ENCODE measurements at regions not wholly inside any gene's neighbourhood (a gene's known extent, or its start where the extent isn't known, plus 50 kb on each side); places are given as distances from the start of the nearest gene placed in this dataset.

DNA sequence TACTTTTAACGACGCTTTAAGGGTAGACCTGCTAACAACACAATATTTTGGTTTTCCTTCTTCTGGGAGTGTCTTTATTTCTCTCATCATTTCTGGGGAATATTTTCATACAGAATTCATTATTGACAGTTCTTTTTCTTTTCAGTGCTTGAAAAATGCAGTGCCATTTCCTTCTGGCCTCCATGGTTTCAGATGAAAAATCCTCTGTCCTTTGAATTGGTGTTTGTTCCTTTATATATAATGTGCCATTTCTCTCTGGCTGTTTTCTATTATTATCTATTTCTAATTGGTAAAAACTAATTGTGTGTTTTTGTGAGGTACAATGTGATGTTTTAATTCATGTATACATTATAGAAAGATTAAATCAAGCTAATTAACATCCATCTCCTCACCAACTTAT, 194.3 kb upstream of the S1PR3 start:
- H3K79me2 ChIP-seq (ENCODE audit: low read length): no peaks in the 10 kb centered on the region
- no peak overlapping the region for H2AFZ ChIP-seq (ENCODE audit: low read length)
- no peaks in the 10 kb centered on the region for H3F3A ChIP-seq (ENCODE audit: insufficient read depth, low read length)
- H4K20me1 ChIP-seq (ENCODE audit: insufficient read depth, low read length): no peaks in the 10 kb centered on the region
- no peak overlapping the region for H3K27ac ChIP-seq (ENCODE audit: low read length)
- H3K4me2 ChIP-seq (ENCODE audit: low read depth, low read length): no peak overlapping the region
- H3K9me2 ChIP-seq (replicated peaks; ENCODE audit: insufficient read depth, low read length): no peaks in the 10 kb centered on the region
- H3K27me3 ChIP-seq (replicated peaks; ENCODE audit: insufficient read depth, low read length): no peaks in the 10 kb centered on the region
- no peak for DNase-seq
- no peak overlapping the region for H3K9ac ChIP-seq (ENCODE audit: low read length)
- H3K9me3 ChIP-seq (replicated peaks; ENCODE audit: insufficient read depth, low read length): no peaks in the 10 kb centered on the region
- no peak overlapping the region for H3K4me3 ChIP-seq (ENCODE audit: low read length)
- H3K36me3 ChIP-seq (replicated peaks; ENCODE audit: insufficient read depth, low read length): no peaks in the 10 kb centered on the region
- H3K4me1 ChIP-seq (ENCODE audit: low read length): no peaks in the 10 kb centered on the region
- TF ChIP-seq EZH2 (optimal IDR thresholded peaks at IDR 0.05; ENCODE audit: low read depth, low read length): no peak
- TF ChIP-seq, protein P1, sequence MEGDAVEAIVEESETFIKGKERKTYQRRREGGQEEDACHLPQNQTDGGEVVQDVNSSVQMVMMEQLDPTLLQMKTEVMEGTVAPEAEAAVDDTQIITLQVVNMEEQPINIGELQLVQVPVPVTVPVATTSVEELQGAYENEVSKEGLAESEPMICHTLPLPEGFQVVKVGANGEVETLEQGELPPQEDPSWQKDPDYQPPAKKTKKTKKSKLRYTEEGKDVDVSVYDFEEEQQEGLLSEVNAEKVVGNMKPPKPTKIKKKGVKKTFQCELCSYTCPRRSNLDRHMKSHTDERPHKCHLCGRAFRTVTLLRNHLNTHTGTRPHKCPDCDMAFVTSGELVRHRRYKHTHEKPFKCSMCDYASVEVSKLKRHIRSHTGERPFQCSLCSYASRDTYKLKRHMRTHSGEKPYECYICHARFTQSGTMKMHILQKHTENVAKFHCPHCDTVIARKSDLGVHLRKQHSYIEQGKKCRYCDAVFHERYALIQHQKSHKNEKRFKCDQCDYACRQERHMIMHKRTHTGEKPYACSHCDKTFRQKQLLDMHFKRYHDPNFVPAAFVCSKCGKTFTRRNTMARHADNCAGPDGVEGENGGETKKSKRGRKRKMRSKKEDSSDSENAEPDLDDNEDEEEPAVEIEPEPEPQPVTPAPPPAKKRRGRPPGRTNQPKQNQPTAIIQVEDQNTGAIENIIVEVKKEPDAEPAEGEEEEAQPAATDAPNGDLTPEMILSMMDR (IDR thresholded peaks at IDR 0.05; ENCODE audit: low read length): no peak
- no peak for TF ChIP-seq EZH2phosphoT487 (IDR thresholded peaks at IDR 0.05; ENCODE audit: low read length)

DNA sequence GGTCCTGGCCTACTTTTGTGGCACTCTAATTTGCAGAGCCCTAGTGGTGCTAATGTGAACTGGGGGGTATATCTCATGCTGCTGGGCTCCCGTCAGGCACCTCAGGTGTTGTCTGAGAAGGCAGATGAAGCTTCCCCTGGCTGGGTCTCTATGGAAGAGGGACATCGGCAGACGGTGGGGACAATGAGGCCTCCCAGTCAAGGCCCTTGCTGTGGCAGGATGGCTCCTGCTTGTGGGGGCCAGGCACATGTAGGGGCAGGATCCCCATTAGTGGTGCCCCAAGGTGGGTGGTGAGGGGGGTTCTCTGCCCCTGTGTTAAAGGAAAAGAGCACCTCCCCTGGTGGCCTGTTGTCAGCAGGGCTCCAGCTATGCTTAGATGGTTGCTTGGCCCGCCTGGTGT, 192.8 kb upstream of the S1PR3 start:
- H3K36me3 ChIP-seq (replicated peaks; ENCODE audit: insufficient read depth, low read length): no peaks in the 10 kb centered on the region
- no peak overlapping the region for H3K27ac ChIP-seq (ENCODE audit: low read length)
- no peaks in the 10 kb centered on the region for H3K9me3 ChIP-seq (replicated peaks; ENCODE audit: insufficient read depth, low read length)
- no peaks in the 10 kb centered on the region for H4K20me1 ChIP-seq (ENCODE audit: insufficient read depth, low read length)
- H3K4me3 ChIP-seq (ENCODE audit: low read length): no peak overlapping the region
- H2AFZ ChIP-seq (ENCODE audit: low read length): no peak overlapping the region
- H3K4me2 ChIP-seq (ENCODE audit: low read depth, low read length): no peak overlapping the region
- no peaks in the 10 kb centered on the region for H3K27me3 ChIP-seq (replicated peaks; ENCODE audit: insufficient read depth, low read length)
- no peaks in the 10 kb centered on the region for H3F3A ChIP-seq (ENCODE audit: insufficient read depth, low read length)
- no peaks in the 10 kb centered on the region for H3K79me2 ChIP-seq (ENCODE audit: low read length)
- no peak for DNase-seq
- H3K4me1 ChIP-seq (ENCODE audit: low read length): no peaks in the 10 kb centered on the region
- no peak overlapping the region for H3K9ac ChIP-seq (ENCODE audit: low read length)
- TF ChIP-seq EZH2phosphoT487 (IDR thresholded peaks at IDR 0.05; ENCODE audit: low read length) (no peak), EZH2 (optimal IDR thresholded peaks at IDR 0.05; ENCODE audit: low read depth, low read length) (no peak)
- TF ChIP-seq, protein P1 (IDR thresholded peaks at IDR 0.05; ENCODE audit: low read length): no peak
- H3K9me2 ChIP-seq (replicated peaks; ENCODE audit: insufficient read depth, low read length): no peaks in the 10 kb centered on the region

DNA sequence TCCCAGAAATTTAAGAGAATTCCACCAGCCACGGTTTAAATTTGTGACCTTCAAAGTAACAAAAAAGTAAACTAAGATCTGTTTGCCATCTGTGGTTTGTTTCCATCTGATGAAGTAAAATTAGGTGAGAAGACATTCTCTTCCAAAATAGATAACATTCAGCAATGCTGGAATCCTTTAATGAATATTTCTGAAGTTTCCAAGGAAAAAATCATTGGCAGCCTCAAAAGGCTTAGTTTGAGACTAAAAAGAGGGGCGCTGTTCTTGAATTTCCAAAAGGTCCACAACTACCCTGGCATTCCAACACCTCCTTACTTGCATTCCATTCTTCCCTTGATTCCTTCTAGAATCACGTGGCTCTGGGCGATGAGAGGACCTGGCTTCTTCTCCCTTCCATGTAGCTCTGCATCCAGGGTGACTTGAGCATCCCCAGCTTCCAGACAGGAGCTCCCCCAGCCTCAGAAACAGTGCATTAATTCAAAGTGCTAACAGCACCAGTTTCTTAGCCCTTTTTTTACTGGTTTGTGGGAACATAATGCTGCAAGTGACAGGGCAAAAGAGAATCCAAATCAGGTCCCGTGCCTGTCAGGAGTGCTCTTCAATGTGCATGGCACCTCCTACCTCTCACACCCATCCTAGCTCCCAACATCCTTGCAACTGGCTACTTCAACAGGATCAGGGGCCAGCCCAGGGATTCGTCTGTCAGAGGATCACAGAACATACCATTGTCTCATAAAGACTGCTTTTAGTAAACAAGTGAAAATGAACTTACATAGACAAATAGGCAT, 191.5 kb upstream of the S1PR3 start:
- H2AFZ ChIP-seq (ENCODE audit: low read length): no peak overlapping the region

More for the DNA sequence above, 191.5 kb upstream of the S1PR3 start:
- Histone ChIP-seq H3K9me2 (replicated peaks; ENCODE audit: insufficient read depth, low read length) (no peaks in the 10 kb centered on the region), H3F3A (ENCODE audit: insufficient read depth, low read length) (no peaks in the 10 kb centered on the region), H3K4me1 (ENCODE audit: low read length) (no peaks in the 10 kb centered on the region), H3K27ac (ENCODE audit: low read length) (no peak overlapping the region), H3K4me2 (ENCODE audit: low read depth, low read length) (no peak overlapping the region), H3K9me3 (replicated peaks; ENCODE audit: insufficient read depth, low read length) (no peaks in the 10 kb centered on the region), H3K4me3 (ENCODE audit: low read length) (no peak overlapping the region), H3K79me2 (ENCODE audit: low read length) (no peaks in the 10 kb centered on the region), H3K36me3 (replicated peaks; ENCODE audit: insufficient read depth, low read length) (no peaks in the 10 kb centered on the region), H3K27me3 (replicated peaks; ENCODE audit: insufficient read depth, low read length) (no peaks in the 10 kb centered on the region), H4K20me1 (ENCODE audit: insufficient read depth, low read length) (no peaks in the 10 kb centered on the region), H3K9ac (ENCODE audit: low read length) (no peak overlapping the region)
- DNase-seq: no peak
- no peak for TF ChIP-seq EZH2 (optimal IDR thresholded peaks at IDR 0.05; ENCODE audit: low read depth, low read length)
- no peak for TF ChIP-seq EZH2phosphoT487 (IDR thresholded peaks at IDR 0.05; ENCODE audit: low read length)
- TF ChIP-seq, protein P1 (IDR thresholded peaks at IDR 0.05; ENCODE audit: low read length): no peak
